ENCODE measurements at regions not wholly inside any gene's neighbourhood (a gene's known extent, or its start where the extent isn't known, plus 50 kb on each side); places are given as distances from the start of the nearest gene placed in this dataset.

DNA sequence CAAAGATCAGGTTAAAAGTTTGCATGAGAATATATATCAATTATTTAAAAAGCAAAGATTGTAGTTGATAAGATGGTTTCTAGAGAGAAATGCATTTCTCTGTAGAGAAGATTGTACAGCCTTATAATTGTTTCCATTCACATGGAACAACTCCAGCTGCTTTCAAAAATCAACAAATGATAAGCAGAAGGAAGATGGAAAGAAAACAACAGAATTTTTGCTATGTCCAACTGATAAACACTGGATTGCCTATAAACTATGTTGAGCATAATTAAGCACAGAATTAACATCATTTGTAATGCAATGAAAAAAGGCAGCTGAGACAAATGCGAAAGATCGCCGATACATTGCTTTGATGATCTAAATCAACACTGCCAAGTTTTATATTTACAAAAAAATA, 89.0 kb downstream of the C3orf85 start:
- no peaks in the 10 kb centered on the region for H3K79me2 ChIP-seq (ENCODE audit: insufficient read depth, low read depth)
- no peaks in the 10 kb centered on the region for H3K27me3 ChIP-seq (ENCODE audit: insufficient read depth, low read depth)
- H3K4me1 ChIP-seq (ENCODE audit: low read depth, poor library complexity, severe bottlenecking): no peaks in the 10 kb centered on the region
- H3K27ac ChIP-seq: no peak overlapping the region
- no peaks in the 10 kb centered on the region for H4K20me1 ChIP-seq (ENCODE audit: insufficient read depth)
- TF ChIP-seq, protein P1, sequence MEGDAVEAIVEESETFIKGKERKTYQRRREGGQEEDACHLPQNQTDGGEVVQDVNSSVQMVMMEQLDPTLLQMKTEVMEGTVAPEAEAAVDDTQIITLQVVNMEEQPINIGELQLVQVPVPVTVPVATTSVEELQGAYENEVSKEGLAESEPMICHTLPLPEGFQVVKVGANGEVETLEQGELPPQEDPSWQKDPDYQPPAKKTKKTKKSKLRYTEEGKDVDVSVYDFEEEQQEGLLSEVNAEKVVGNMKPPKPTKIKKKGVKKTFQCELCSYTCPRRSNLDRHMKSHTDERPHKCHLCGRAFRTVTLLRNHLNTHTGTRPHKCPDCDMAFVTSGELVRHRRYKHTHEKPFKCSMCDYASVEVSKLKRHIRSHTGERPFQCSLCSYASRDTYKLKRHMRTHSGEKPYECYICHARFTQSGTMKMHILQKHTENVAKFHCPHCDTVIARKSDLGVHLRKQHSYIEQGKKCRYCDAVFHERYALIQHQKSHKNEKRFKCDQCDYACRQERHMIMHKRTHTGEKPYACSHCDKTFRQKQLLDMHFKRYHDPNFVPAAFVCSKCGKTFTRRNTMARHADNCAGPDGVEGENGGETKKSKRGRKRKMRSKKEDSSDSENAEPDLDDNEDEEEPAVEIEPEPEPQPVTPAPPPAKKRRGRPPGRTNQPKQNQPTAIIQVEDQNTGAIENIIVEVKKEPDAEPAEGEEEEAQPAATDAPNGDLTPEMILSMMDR (conservative IDR thresholded peaks at IDR 0.05; ENCODE audit: low read depth, low read length): no peak
- H2AFZ ChIP-seq (ENCODE audit: low read depth): no peak overlapping the region
- no peak overlapping the region for H3K4me3 ChIP-seq (IDR thresholded peaks at IDR 0.05; ENCODE audit: insufficient read depth, low read depth, low read length)
- H3K9ac ChIP-seq: no peak overlapping the region
- no peak overlapping the region for H3K4me2 ChIP-seq
- H3K36me3 ChIP-seq (ENCODE audit: insufficient read depth): no peaks in the 10 kb centered on the region

GRCh38 chr3:109228391-109229080, 87.8 kb downstream of the DPPA2 start:
- TF ChIP-seq, protein P1 (conservative IDR thresholded peaks at IDR 0.05; ENCODE audit: low read depth, low read length): no peak
- Histone ChIP-seq H3K27me3 (ENCODE audit: insufficient read depth, low read depth) (no peaks in the 10 kb centered on the region), H3K9ac (no peak overlapping the region), H4K20me1 (ENCODE audit: insufficient read depth) (no peaks in the 10 kb centered on the region), H2AFZ (ENCODE audit: low read depth) (no peak overlapping the region), H3K27ac (no peak overlapping the region), H3K4me3 (IDR thresholded peaks at IDR 0.05; ENCODE audit: insufficient read depth, low read depth, low read length) (no peak overlapping the region), H3K4me1 (ENCODE audit: low read depth, poor library complexity, severe bottlenecking) (no peaks in the 10 kb centered on the region), H3K4me2 (no peak overlapping the region), H3K36me3 (ENCODE audit: insufficient read depth) (no peaks in the 10 kb centered on the region), H3K79me2 (ENCODE audit: insufficient read depth, low read depth) (no peaks in the 10 kb centered on the region)

DNA sequence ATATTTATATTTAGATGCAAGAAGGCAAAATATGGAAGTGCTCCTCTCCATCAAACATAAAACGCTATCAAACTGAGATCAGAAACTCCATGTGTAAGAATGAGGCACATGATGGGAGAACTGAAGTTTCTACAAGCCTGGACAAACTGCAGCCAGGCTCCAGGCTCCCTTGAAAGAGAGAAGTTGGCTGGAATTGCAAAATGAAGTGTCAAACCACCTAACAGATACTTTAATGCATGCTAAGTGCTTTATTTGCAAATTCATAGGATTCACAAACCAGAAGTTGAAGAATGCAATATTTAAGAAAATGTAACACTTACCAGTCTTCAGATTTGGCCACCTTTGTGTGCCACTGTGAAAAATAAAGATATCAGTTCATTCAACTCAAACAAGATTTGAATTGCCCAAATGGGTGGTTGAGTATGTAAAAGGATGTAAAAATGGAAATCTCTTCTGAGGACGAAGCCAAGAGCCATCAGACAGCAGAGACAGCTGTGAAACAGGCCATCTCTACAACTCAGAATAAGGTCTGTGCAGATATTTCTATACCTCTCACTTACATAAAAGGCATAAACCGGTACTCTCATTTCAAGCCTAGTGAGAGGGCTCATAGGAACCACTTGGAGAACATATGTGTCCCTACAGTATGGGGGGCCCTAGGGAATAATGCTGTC, 87.0 kb downstream of the DPPA2 start:
- Histone ChIP-seq H3K4me2 (no peak overlapping the region), H3K27me3 (ENCODE audit: insufficient read depth, low read depth) (no peaks in the 10 kb centered on the region), H3K9ac (no peak overlapping the region), H3K36me3 (ENCODE audit: insufficient read depth) (no peaks in the 10 kb centered on the region), H4K20me1 (ENCODE audit: insufficient read depth) (no peaks in the 10 kb centered on the region), H2AFZ (ENCODE audit: low read depth) (no peak overlapping the region), H3K4me1 (ENCODE audit: low read depth, poor library complexity, severe bottlenecking) (no peaks in the 10 kb centered on the region), H3K79me2 (ENCODE audit: insufficient read depth, low read depth) (no peaks in the 10 kb centered on the region), H3K27ac (no peak overlapping the region), H3K4me3 (IDR thresholded peaks at IDR 0.05; ENCODE audit: insufficient read depth, low read depth, low read length) (no peak overlapping the region)
- TF ChIP-seq, protein P1 (conservative IDR thresholded peaks at IDR 0.05; ENCODE audit: low read depth, low read length): no peak

GRCh38 chr3:109234300-109234699, 82.0 kb downstream of the DPPA2 start:
- no peak overlapping the region for H3K9ac ChIP-seq
- H3K36me3 ChIP-seq (ENCODE audit: insufficient read depth): no peaks in the 10 kb centered on the region
- no peaks in the 10 kb centered on the region for H3K27me3 ChIP-seq (ENCODE audit: insufficient read depth, low read depth)
- H3K79me2 ChIP-seq (ENCODE audit: insufficient read depth, low read depth): no peaks in the 10 kb centered on the region
- no peak overlapping the region for H2AFZ ChIP-seq (ENCODE audit: low read depth)
- no peaks in the 10 kb centered on the region for H3K4me1 ChIP-seq (ENCODE audit: low read depth, poor library complexity, severe bottlenecking)
- no peak overlapping the region for H3K4me3 ChIP-seq (IDR thresholded peaks at IDR 0.05; ENCODE audit: insufficient read depth, low read depth, low read length)
- no peak overlapping the region for H3K27ac ChIP-seq
- TF ChIP-seq, protein P1 (conservative IDR thresholded peaks at IDR 0.05; ENCODE audit: low read depth, low read length): no peak
- H4K20me1 ChIP-seq (ENCODE audit: insufficient read depth): no peaks in the 10 kb centered on the region
- H3K4me2 ChIP-seq: no peak overlapping the region

Measured in KMS-11 (cell line).